Nephron (organoid): ENCODE measurements at regions not wholly inside any gene's neighbourhood (a gene's known extent, or its start where the extent isn't known, plus 50 kb on each side); places are given as distances from the start of the nearest gene placed in this dataset.

Source experiments
- H3K27ac Mint-ChIP-seq, 3 experiments: 2 replicates each; pipeline ENCODE4 v1.8.0; 2020; ENCODE audit warnings: mixed read lengths in 3 of 3, mild to moderate bottlenecking in 2 of 3, moderate library complexity in 1 of 3
- H3K27me3 Mint-ChIP-seq: 2 replicates; pipeline ENCODE4 v1.8.0; 2021; ENCODE audit warnings: low read depth, mild to moderate bottlenecking, moderate library complexity, mixed read lengths
- H3K36me3 Mint-ChIP-seq: 2 replicates; pipeline ENCODE4 v1.8.0; 2020; ENCODE audit warnings: low read depth, mixed read lengths
- H3K4me1 Mint-ChIP-seq: 2 replicates; pipeline ENCODE4 v1.8.0; 2020; ENCODE audit warnings: mixed read lengths
- H3K4me3 Mint-ChIP-seq, 3 experiments: 2 replicates each; pipeline ENCODE4 v1.8.0; 2020; ENCODE audit warnings: mild to moderate bottlenecking in 3 of 3, mixed read lengths in 3 of 3, moderate library complexity in 2 of 3
- H3K9me3 Mint-ChIP-seq: 2 replicates; pipeline ENCODE4 v1.8.0; 2020; ENCODE audit warnings: mixed read lengths
- CTCF ChIP-seq, 3 experiments: fragments of 200-600 bp; sonication (generic); IDR thresholded peaks; one replicate each; pipeline ENCODE4 v1.5.0; 2021; ENCODE audit warnings: antibody characterized with exemption in 3 of 3; ENCODE audit not compliant: unreplicated experiment in 3 of 3

- H3K27ac Mint-ChIP-seq: peak overlapping the region in 2 of 3 experiments; percentile 3 to 31
- H3K27me3 Mint-ChIP-seq: no peaks in the 10 kb centered on the region
- no peak for TF ChIP-seq CTCF (IDR thresholded peaks at IDR 0.05; ENCODE audit: unreplicated experiment in 3 of 3)
- peaks cover 7% of the 10 kb centered on the region for H3K4me1 Mint-ChIP-seq
- H3K9me3 Mint-ChIP-seq: peaks cover 4% of the 10 kb centered on the region
- H3K36me3 Mint-ChIP-seq: no peaks in the 10 kb centered on the region
- no peak overlapping the region for H3K4me3 Mint-ChIP-seq
Observed at GRCh38 chr21:16154951-16155635, 425.3 kb downstream of the USP25 start.

GRCh38 chr21:16156841-16157489 is 427.2 kb downstream of the USP25 start:
- Mint-ChIP-seq H3K4me3 (no peak overlapping the region), H3K27ac (no peak overlapping the region), H3K27me3 (no peaks in the 10 kb centered on the region), H3K36me3 (no peaks in the 10 kb centered on the region), H3K9me3 (peaks cover 4% of the 10 kb centered on the region), H3K4me1 (peaks cover 7% of the 10 kb centered on the region)
- no peak for TF ChIP-seq CTCF (IDR thresholded peaks at IDR 0.05; ENCODE audit: unreplicated experiment in 3 of 3)

- TF ChIP-seq CTCF (IDR thresholded peaks at IDR 0.05; ENCODE audit: unreplicated experiment in 3 of 3): no peak
- Mint-ChIP-seq H3K27ac (no peak overlapping the region), H3K4me3 (no peak overlapping the region), H3K27me3 (no peaks in the 10 kb centered on the region), H3K36me3 (no peaks in the 10 kb centered on the region), H3K4me1 (peaks cover 15% of the 10 kb centered on the region), H3K9me3 (no peaks in the 10 kb centered on the region)
Observed at GRCh38 chr21:16159213-16159970, 429.6 kb downstream of the USP25 start.

- Mint-ChIP-seq H3K4me1 (peaks cover 10% of the 10 kb centered on the region), H3K36me3 (no peaks in the 10 kb centered on the region), H3K9me3 (no peaks in the 10 kb centered on the region), H3K27ac (no peak overlapping the region), H3K27me3 (no peaks in the 10 kb centered on the region), H3K4me3 (no peak overlapping the region)
- no peak for TF ChIP-seq CTCF (IDR thresholded peaks at IDR 0.05; ENCODE audit: unreplicated experiment in 3 of 3)
Observed at GRCh38 chr21:16159971-16160350, 430.2 kb downstream of the USP25 start.

GRCh38 chr21:16162953-16163352 is 433.2 kb downstream of the USP25 start:
- peak overlapping the region in 2 of 3 experiments; percentile 4 to 82 for H3K27ac Mint-ChIP-seq
- H3K27me3 Mint-ChIP-seq: no peaks in the 10 kb centered on the region
- H3K36me3 Mint-ChIP-seq: no peaks in the 10 kb centered on the region
- no peaks in the 10 kb centered on the region for H3K9me3 Mint-ChIP-seq
- H3K4me3 Mint-ChIP-seq: no peak overlapping the region
- H3K4me1 Mint-ChIP-seq: peaks cover 12% of the 10 kb centered on the region
- no peak for TF ChIP-seq CTCF (IDR thresholded peaks at IDR 0.05; ENCODE audit: unreplicated experiment in 3 of 3)
